Upper lobe of left lung (tissue), 4 donors: ENCODE measurements at regions not wholly inside any gene's neighbourhood (a gene's known extent, or its start where the extent isn't known, plus 50 kb on each side); places are given as distances from the start of the nearest gene placed in this dataset.

Experiments
- EP300 ChIP-seq, 4 donors: sonication (generic); formaldehyde crosslinking; IDR thresholded peaks; one replicate each; pipeline ENCODE4 v1.5.1; 2017; ENCODE audit warnings: antibody characterized with exemption in 4 of 4, control low read depth in 2 of 4
- POLR2A ChIP-seq, 4 donors: fragments of 450-650 bp; IDR thresholded peaks; one replicate each; pipeline ENCODE4 v1.5.1; 2016 to 2017; ENCODE audit warnings: antibody characterized with exemption in 4 of 4, mild to moderate bottlenecking in 2 of 4
- POLR2AphosphoS5 ChIP-seq, 2 donors: sonication (generic); formaldehyde crosslinking; IDR thresholded peaks; one replicate each; pipeline ENCODE4 v1.5.1; 2017; ENCODE audit warnings: antibody characterized with exemption in 2 of 2
- TF ChIP-seq, protein P1 (sequence below), 6 experiments: fragments of 450-650 bp in 4 of 6; fragments of 200-600 bp in 2 of 6; sonication (generic) in 2 of 6; IDR thresholded peaks; one replicate each; pipeline ENCODE4 v1.5.1; 2016 to 2019; ENCODE audit warnings: antibody characterized with exemption in 6 of 6

DNA sequence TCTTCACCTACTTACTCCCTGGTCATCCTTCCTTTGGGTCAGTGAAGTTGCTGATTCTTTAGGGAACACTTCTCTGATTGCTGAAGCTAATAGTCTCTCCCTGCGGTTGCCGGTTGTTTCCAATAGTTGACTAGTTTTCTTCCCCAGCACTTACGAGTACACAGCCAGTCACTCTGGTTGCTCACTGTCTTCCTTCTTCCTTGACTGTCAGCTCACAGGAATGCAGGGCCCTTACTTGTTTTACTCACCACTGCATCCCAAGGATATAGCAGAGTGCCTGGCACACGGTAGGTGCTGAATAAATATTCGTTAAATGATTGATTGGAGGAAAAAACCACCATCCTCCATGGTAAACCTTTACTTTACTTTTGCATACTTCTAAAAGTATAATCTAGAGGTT is 345.0 kb downstream of the QKI start:
- TF ChIP-seq, protein P1, sequence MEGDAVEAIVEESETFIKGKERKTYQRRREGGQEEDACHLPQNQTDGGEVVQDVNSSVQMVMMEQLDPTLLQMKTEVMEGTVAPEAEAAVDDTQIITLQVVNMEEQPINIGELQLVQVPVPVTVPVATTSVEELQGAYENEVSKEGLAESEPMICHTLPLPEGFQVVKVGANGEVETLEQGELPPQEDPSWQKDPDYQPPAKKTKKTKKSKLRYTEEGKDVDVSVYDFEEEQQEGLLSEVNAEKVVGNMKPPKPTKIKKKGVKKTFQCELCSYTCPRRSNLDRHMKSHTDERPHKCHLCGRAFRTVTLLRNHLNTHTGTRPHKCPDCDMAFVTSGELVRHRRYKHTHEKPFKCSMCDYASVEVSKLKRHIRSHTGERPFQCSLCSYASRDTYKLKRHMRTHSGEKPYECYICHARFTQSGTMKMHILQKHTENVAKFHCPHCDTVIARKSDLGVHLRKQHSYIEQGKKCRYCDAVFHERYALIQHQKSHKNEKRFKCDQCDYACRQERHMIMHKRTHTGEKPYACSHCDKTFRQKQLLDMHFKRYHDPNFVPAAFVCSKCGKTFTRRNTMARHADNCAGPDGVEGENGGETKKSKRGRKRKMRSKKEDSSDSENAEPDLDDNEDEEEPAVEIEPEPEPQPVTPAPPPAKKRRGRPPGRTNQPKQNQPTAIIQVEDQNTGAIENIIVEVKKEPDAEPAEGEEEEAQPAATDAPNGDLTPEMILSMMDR (IDR thresholded peaks at IDR 0.05) = no peak
- TF ChIP-seq POLR2A (IDR thresholded peaks at IDR 0.05) (no peak), EP300 (IDR thresholded peaks at IDR 0.05) (no peak), POLR2AphosphoS5 (IDR thresholded peaks at IDR 0.05) (no peak)
